Fibroblast of the conjunctiva (primary cell): ENCODE measurements at regions not wholly inside any gene's neighbourhood (a gene's known extent, or its start where the extent isn't known, plus 50 kb on each side); places are given as distances from the start of the nearest gene placed in this dataset.
A peak's percentile ranks its signal among the peaks of the same experiment; 100 is the strongest.
"Not testable (repeated sequence)": the region's sequence is repeated elsewhere in the genome, so short reads cannot be mapped to it uniquely, and the experiment has no call there.

Experiments used
- DNase-seq: peaks from one replicate; pipeline ENCODE4 v3.0.0-alpha.2; 2010; ENCODE audit warnings: low read depth

GRCh38 chr20:51305316-51306052, 237.0 kb downstream of the NFATC2 start:
- no peak for DNase-seq

- DNase-seq = no peak
These were observed 238.5 kb downstream of the NFATC2 start for GRCh38 chr20:51303731-51304670.

GRCh38 chr20:51301026-51301425, 241.5 kb downstream of the NFATC2 start:
- no peak for DNase-seq

GRCh38 chr20:51300104-51300503, 242.4 kb downstream of the NFATC2 start:
- DNase-seq = no peak

- DNase-seq = no peak
These were observed 243.1 kb downstream of the NFATC2 start for GRCh38 chr20:51299413-51299812.

- DNase-seq = no peak
These were observed 244.3 kb downstream of the NFATC2 start for GRCh38 chr20:51298141-51298749.

- no peak for DNase-seq
These were observed 254.7 kb downstream of the NFATC2 start for GRCh38 chr20:51287628-51288413.

GRCh38 chr20:51286758-51287157, 255.8 kb downstream of the NFATC2 start:
- no peak for DNase-seq

- no peak for DNase-seq
These were observed 256.8 kb downstream of the NFATC2 start for GRCh38 chr20:51285684-51286083.

GRCh38 chr20:51284871-51285270, 257.6 kb downstream of the NFATC2 start:
- DNase-seq = no peak

- DNase-seq = no peak
These were observed 258.3 kb downstream of the NFATC2 start for GRCh38 chr20:51284176-51284575.

- no peak for DNase-seq
These were observed 258.6 kb upstream of the KCNG1 start for GRCh38 chr20:51281521-51281920.

GRCh38 chr20:51280047-51280446, 257.1 kb upstream of the KCNG1 start:
- DNase-seq = no peak

GRCh38 chr20:51277961-51278360, 255.1 kb upstream of the KCNG1 start:
- DNase-seq = no peak

- DNase-seq = no peak
These were observed 253.4 kb upstream of the KCNG1 start for GRCh38 chr20:51276296-51276695.

- peak; percentile 4 for DNase-seq
These were observed 252.9 kb upstream of the KCNG1 start for GRCh38 chr20:51275826-51276225.

GRCh38 chr20:51275181-51275580, 252.3 kb upstream of the KCNG1 start:
- no peak for DNase-seq

- peak; percentile 6 for DNase-seq
These were observed 249.5 kb upstream of the KCNG1 start for GRCh38 chr20:51272401-51272800.

- no peak for DNase-seq
These were observed 249.0 kb upstream of the KCNG1 start for GRCh38 chr20:51271931-51272330.

- DNase-seq = not testable (repeated sequence)
These were observed 248.4 kb upstream of the KCNG1 start for GRCh38 chr20:51271289-51271688.

- DNase-seq = no peak
These were observed 246.8 kb upstream of the KCNG1 start for GRCh38 chr20:51269671-51270070.

GRCh38 chr20:51267679-51268078, 244.8 kb upstream of the KCNG1 start:
- DNase-seq = no peak
